HG03064 (cell line): ENCODE measurements at regions not wholly inside any gene's neighbourhood (a gene's known extent, or its start where the extent isn't known, plus 50 kb on each side); places are given as distances from the start of the nearest gene placed in this dataset.
"Not testable (repeated sequence)": the region's sequence is repeated elsewhere in the genome, so short reads cannot be mapped to it uniquely, and the experiment has no call there.

ENCODE experiments used
- ATAC-seq: cut with Tn5 transposase; IDR thresholded peaks from one replicate; pipeline ENCODE4 v1.9.1; 2021; ENCODE audit warnings: low read depth; ENCODE audit not compliant: unreplicated experiment

DNA sequence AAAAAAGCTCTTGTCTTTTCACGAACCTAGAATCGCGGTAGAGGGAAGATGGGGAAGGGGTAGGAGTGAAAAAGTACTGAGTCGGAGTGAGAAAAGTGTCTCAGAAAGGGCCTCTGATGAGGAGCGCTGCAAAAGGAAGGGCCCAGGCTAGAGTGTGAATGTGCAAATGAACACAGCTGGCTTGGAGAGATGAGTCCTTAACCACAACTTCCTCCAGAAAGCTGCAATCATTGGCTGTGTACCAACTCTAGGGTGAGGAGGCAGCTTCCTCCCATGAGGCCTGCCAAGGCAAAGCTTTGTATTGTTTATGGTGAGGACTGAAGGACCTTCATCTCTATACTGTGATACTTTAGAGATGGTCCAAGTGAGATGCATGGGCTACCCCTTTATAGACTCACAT lies 566.9 kb upstream of the ANO5 start:
- ATAC-seq: no peak

DNA sequence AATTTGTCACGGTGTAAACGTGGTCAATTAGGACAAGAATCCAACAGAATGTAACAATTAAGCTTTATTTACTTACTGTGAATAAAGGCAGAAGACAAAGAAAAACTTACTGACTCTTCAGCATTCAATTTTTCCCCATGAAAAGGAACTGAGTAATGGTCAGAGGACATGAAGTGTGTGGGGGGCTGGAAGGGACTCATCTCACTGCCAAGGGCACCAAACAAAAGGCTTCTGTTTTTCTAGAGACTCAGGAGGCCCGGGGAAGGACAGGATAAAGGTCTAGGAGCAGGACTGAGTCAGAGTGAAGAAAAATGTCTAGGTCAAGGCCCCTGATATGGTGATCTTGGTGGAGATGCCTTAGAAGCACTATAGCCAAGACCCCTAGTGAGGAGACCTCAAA lies 564.2 kb upstream of the ANO5 start:
- ATAC-seq: no peak

DNA sequence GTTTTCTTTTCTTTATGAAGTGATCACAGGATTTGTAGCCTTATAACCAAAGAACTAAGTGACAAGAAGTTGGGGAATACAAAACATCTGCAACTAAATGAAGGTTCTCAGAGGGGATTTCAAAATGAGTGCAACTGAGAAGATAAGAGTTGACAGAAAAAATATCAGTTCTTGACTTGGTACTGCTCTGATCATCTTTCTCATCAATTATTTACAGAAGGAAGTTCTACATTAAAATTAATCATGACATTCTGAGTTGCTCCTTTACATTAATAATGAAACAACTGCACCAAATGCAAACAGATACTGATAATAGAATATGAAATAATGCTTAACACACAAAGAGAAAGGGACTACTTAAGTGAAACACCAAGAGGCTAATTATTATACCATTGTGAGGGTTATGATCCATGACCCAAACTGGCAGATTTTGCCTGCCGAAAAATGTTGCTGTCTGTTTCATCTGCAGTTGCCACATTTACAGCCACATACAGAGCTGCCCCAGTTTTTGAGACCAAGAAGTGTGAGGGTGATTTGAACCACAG lies 561.9 kb upstream of the ANO5 start:
- ATAC-seq: peak; percentile 63

DNA sequence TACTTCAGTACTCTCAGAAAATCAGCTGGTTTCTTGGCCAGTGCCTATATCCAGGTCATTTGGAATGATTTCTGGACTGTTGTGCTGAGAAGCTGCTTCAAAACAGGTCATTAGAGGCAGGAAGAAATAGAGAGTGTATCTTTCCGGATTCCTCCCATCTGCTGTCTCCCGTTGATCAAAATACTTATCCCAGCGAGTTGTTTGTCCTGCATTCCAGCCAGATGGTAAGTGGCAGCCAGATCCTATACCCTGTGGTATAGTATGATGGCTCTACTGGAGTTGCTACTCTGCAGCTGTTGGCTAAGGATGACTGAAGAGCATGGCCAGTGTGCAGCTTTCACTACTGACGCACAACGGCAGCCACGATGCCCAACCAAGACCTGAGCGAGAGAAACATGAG lies 560.9 kb upstream of the ANO5 start:
- no peak for ATAC-seq

DNA sequence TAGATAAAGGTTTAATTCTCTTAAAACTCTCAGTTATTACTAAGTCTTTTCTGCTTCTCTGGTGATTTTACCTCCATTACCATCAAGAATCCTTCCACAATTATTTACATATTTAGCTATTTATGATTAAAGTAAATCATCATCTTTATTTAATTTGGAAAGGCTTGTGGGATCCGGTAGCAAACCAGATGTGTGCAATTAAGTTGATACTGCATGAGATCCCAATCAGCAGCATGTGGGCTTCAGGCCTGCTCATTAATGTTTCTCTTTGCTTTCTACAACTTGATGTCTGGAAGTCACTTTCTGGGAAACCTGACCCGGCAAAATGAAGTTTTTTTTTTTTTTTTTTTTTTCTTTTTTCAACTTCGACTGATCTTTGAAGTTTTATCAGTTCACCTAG lies 558.4 kb upstream of the ANO5 start:
- ATAC-seq: no peak

DNA sequence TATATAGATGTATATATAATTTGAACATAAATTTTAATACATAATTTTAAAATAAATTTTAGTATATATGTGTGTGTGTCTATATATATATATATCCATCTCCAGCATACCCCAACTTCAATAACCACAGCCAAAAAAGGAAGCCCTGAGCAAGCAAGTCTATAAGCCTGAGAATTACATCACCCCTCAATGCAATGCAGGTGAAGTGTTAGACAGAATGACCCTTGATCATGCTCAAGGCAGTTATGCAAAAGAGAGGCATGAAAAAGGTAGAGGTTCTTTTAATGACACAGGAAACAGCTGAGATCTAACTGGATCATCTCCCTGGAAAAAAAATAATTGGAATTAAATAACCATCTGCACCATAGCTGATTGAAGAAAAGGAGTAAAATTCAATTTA lies 557.9 kb upstream of the ANO5 start:
- ATAC-seq: no peak

DNA sequence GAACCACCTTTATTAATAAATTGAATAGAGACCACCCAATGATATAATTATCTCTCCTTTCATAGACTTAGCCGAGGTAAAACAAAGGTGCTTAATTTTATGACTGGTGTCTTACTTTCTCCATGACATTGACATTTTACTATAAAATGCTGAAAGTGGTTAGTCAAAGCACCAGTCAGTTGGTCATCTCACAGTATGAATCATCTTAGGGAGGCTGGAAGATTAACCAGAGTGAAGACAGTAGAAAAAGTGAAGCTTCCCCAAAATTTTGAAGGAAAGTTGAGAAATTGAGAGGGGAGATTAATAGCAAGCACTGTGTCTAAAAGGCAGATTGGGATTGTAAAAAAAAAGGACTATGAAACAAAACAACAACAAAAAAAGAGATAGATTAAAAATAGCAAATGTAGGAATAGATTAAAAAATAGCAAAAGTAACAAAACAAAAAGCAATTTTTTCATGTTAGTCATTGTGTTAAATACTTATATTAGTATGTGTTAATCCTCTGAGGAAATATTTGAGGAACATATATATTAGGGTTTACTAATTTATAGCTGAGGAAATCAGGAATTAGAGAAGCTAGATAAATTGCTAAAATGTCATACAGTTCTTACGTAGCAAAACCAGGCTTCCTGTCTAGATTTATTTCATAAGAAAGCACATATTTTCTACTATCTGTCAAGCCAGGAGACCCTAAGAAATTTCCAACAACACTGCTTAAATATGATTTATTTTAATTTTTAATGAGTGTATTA lies 557.3 kb upstream of the ANO5 start:
- ATAC-seq: no peak

DNA sequence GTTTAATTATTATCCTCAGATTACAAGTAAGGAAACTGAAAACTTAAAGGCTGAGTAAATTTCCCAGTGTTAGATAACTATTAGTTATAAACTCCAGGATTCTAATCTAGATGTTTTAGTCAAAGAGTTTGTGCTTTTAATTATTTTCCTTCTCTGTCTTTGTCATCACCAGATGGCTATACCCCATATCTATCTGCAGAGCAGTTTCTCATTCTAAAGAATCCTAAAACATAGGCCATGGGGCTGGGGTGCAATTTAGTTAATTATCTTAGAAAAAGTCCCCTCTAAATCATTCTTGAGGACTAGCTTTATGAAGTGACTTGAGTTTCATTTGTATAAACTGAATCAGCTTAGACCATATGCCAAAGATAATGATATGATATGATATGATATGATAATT lies 556.3 kb upstream of the ANO5 start:
- ATAC-seq: no peak

DNA sequence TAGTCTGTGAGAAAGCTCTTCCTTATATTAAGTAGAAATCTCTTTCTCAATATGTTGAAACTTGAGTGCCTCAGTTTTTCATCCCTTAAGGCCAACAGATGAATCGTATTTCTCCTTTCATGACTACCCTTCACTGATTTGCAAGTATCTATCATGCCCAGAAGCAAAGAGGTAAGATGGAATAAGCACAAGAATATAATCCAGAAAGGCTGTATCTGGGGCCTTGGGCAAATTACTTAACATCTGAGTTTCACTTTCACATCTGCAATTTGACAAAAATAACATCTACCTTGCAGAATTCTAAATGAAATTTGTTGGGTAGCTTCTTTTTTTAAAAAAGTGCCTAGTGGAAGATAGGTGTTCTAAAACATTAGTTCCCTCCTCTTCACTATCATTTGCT lies 552.4 kb upstream of the ANO5 start:
- ATAC-seq: no peak

DNA sequence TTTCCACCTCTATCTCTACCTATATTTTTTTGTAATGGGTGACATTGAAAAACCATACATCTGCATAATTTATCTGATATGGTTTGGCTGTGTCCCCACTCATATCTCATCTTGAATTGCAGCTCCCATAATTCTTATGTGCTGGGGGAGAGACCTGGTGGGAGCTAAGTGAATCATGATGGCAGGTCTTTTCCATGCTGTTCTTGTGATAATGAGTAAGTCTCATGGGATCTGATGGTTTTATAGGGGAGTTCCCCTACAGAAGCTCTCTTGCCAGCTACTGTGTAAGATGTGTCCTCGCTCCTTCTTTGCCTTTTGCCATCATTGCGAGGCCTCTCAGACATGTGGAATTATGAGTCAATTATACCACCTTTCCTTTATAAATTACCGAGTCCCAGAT lies 551.0 kb upstream of the ANO5 start:
- no peak for ATAC-seq

DNA sequence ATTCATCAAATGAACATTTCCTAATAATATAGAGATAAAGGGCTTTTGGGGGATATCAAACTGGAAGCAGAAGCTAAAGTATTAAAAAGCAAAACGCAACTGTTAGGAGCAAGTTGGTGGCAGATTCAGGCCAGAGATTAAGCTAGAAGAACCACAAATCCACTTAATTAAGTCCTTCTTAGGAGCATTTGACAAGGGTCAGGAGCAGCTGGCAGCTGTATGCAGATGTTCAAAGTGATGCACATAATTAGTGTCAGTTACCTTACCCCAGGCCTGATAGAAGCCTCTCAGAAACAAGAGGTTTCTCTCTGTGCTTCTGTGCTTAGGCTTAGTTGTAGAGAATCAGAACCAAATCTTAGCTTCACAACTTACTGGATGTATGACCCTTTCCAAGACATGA lies 546.5 kb upstream of the ANO5 start:
- no peak for ATAC-seq

DNA sequence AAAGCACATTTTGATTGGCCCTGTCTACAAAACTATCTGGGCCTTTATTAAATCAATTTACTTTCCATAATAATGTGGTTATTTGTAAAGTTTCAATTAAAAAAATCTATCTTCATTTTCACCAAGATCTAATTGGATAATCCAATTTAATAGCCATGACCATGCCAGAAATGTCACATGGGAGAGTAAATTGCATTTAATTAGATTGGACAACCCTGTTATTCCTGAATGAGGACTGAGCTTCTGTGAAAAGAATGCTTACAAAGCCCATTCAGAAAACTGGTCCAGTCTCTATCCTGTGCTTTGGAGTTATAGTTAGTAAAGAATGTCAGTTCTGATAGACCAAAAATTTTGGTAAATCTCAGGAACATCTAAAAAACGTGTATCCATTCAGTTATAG lies 541.9 kb upstream of the ANO5 start:
- ATAC-seq: no peak

DNA sequence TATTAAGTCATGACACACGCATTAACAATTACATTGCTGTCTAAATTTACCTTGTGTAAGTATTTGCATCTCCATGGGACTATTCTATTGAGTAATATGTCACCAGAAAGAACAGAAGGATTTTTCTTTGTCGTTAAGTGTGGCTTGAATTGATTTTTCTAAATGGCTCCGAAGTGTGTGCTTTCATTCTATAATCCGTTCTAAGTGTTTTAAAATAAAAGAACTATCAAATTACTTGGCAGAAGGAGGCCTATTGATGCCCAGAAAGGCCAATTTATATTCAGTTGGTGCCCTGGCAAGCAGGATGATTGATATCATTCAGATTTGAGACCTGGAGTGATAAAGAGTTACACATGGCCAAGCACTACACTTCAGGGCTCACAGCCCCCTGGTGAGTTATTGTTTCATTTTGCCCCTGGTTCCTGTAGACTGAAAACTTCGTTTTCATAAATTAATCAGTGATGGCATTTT lies 538.9 kb upstream of the ANO5 start:
- ATAC-seq: no peak

DNA sequence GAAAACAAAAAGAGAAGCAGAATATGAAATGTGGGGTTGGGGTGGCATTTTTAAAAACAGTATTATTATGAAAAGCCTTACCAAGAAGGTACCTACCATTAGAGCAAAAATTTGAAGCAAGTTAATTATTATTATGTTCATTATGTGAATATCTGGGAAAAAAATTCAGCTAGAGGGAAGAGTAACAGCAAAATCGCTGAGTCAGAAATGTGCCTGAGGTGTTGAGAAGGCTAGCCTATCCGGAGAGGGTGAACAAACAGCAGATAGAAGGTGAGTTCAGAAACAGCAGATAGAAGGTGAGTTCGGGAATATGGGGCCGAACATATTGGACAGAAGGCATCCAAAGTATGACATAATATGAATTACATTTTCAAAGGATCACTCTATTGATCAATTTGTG lies 536.8 kb upstream of the ANO5 start:
- ATAC-seq: no peak

DNA sequence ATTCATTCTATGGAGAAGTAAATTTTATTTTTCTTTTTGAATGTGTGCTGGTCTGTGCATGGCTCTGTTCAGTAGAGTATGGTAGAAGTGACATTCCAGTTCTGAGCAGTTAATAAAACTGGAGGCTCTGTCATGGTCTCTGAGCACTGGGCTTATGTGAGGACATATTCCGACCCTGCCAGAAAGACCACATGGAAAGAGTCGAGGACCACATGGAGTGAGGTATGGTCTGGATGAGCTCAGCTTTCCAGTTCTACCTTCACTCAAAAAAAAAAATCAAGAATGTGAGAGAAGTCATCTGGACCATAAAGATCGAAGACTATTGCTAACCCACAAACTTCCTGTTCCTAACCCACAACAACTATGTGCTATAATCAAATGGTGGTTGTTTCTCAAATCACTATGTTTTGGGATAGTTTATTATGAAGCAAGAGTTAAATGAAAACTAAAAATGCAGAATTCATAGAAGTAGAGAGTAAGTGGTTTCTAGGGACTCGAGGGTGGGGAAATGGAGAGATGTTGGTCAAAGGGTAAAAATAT lies 534.2 kb upstream of the ANO5 start:
- ATAC-seq: no peak

DNA sequence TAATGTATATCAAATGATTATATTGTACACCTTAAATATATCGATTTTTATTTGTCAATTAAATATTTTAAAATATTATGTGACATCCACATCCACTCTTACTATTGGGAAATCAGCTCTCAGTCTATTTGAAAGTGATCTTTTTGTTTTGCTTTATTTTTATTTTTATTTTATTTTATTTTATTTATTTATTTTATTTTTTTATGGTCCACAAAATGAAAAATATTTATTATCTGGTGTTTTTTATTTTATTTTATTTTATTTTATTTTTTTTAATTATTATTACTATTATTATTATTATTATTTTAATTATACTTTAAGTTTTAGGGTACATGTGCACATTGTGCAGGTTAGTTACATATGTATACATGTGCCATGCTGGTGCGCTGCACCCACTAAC lies 533.5 kb upstream of the ANO5 start:
- ATAC-seq: not testable (repeated sequence)

DNA sequence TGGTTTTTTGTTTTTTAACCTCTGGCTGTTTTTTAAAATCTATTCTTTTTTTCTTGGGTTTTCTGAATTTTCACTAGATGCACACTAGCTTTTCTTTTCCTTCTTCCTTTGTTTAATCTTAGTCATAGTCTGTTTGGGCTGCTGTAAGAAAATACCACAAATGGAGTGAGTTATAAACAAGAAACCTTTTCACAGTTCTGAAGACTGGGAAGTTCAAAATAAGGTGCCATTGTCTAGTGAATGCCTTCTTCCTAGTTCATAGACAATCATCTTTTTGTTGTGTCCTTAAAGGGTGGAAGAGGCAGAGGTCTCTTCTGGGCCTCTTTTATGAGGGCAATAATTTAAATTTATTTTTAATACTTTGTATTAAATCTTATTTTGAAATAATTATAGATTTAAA lies 532.9 kb upstream of the ANO5 start:
- ATAC-seq: no peak

DNA sequence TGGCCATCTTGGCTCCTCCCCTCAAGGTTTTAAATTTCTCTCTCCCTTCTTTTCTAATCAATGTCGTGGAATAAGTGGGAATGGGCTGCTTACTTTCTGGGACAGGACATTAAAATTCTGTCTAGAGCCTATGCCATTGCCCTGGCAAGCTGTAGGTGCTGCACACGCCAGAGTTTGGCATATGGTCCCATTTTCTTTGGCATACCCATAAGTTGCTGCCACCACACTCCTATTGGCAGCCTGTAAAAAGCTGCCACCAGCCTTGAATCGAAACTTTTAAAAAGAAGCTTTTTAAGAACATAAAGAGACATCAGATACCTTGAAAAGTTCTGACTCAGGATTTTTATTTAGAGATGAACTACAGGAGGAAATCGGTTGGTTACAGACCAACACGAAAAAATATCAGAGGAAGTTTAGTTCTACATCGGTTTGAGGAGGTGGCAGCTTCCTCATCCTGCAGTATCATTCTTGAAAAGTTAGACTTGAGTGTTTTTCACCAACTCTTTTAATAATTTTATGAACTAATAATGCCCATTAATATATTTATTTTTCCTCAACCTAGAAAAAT lies 517.8 kb upstream of the ANO5 start:
- ATAC-seq: no peak

DNA sequence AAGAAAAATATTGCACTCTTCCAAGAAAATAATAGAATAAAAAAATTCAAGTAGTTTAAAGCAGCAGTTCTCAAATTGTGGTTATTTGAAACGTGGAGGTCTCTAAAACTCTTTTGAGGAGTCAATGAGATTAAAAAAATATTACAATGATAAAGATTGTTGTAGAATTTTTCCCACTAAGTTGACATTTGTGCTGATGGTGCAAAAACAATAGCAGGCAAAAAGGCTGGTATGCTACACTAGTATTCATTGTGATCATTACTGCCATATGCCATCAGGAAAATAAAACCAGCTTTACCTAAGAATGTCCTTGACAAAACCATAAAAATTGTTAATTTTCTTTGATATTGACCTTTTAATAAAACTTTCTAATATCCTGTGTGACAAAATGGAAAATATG lies 505.2 kb upstream of the ANO5 start:
- no peak for ATAC-seq

DNA sequence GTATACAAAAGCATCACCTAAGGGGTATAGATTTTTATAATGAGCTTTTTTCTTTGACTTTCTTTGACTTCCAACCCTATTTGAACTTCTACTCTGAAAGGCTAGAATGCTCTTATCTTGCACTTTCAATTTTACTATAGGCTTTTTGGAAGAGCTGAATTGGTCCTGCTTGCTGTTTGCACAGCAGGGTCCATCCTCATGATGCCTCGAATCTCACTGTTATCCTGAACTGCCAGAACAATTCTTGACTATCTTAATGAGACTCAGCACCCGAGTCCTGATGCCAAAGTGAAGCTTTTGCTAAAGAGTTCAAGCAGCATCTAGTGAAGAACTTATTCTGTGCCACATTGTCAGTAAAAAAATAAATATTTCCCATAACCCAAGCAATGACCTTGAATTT lies 488.3 kb upstream of the ANO5 start:
- ATAC-seq: no peak

DNA sequence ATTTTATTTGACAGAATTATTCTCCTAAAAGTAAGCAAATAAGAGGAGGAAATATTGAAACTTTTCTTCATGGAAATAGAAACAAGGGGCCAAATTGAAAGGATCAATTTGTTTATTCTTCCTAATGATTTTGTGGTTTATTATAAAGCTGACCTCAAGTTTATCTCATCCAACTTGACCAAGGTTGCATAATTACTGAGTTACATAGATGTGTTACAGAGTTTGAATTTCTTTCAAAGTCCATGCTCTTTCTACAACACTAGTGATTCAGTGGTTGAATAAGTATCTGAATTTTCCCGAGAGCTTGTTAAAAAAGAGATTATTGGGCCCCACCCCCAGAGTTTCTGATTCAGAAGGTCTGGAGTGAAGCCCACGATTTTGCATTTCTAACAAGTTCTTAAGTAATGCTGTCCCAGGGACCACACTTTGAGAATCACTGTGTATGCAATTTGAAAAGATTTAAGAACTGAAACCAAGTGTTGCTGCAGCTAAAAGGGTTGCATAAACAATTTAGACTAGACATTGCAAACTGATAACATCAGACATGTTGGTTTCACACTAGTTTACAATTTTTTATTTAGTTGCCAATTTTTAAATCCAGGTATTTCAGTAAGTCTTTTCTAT lies 485.7 kb upstream of the ANO5 start:
- no peak for ATAC-seq

DNA sequence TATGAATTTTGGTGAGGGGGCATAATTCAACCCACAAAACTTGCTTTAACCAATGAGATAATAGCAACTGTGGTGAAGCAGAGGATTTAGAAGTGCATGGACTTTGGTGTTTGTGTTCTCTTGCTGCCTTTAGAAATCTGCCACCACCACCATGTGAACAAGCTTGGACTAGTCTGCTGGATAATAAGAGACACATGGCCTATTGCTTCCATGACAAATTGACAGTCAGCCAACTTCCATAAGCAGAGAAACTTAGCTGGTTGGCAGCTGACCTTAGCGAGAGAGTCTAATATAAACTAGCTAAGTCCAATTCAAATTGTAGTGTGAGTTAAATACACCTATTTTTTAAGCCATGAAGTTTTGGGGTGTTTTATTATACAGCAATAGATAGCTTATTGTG lies 482.1 kb upstream of the ANO5 start:
- no peak for ATAC-seq
